ENCODE measurements at regions not wholly inside any gene's neighbourhood (a gene's known extent, or its start where the extent isn't known, plus 50 kb on each side); places are given as distances from the start of the nearest gene placed in this dataset.

DNA sequence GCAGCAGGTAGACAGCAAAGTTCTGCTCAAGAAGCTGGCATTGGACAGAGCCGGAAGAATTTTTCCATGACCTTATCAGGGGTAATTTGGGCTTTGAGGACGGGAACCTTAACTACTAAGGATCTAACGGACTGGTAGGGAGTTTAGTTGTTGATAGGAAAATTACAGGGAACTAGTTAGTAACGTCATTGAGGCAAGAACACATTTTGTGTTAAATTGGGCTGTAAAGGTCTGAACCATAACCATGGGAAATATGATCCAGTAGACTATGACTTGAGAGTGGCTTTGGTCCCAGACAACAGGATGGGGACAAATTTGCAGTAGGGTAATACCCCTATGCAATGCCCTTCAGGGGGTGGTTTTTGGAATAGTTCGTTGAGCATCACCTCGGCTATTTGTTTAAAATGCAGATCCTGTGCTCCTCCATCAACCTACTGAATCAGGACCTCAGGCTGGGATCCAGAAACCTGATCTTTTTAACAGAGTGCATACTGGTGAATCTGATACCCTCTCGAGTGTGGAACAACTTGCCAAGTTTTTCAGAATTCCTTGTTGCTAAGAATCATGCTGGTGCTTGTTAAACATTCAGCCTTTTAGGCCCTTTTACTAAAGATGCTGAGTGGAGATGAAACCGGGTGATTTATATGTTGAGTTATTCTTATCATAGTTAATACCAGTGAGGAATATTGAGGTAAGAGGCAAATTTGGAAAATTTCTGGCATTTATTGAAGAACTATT, 255.1 kb downstream of the MAP2K6 start (continued):
- TF ChIP-seq HNF4G (IDR thresholded peaks at IDR 0.05; ENCODE audit: borderline replicate concordance, low read depth, low read length), result no peak
- no peak for TF ChIP-seq HNF4G (CRISPR knock-in tag; IDR thresholded peaks at IDR 0.05; ENCODE audit: borderline replicate concordance, low read depth)

DNA sequence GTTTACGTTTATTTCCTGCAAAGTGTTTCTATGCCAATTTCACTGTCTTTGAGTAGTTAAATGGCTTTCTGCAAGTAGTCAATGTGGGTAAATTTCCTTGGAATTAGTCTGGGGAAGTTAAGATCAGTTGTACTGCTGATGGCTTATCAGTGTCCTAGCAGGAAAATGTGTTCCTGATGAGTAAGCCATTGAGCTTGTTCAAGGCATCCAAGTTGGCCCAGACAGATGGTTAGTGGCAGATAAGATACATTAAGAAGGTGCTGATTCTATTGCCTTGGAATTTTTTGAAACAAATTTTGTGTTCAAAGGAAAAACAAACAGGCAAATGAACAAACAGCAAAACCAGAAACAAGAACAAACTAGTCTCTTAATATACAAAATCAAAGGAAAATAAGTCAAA, 258.4 kb downstream of the MAP2K6 start:
- H3K36me3 ChIP-seq (replicated peaks in 1 of 2; ENCODE audit: control insufficient read depth in 1 of 2, insufficient read depth in 2 of 2, low read length in 2 of 2), result no peaks in the 10 kb centered on the region
- no peak overlapping the region for H3K9ac ChIP-seq (ENCODE audit: insufficient read depth, low read depth, low read length)
- H3K4me3 ChIP-seq (replicated peaks in 1 of 3; ENCODE audit: insufficient read depth in 1 of 3, low read depth in 2 of 3, low read length in 3 of 3), result no peak overlapping the region
- 51% methylated on average over 1 of the region's 1 CpG for WGBS (ENCODE audit: low lambda C conversion rate)
- H3K4me2 ChIP-seq (ENCODE audit: low read depth, low read length), result no peak overlapping the region
- DNase-seq (ENCODE audit: low spot score), result no peak
- H3K27ac ChIP-seq (ENCODE audit: extremely low read length, insufficient read depth, low read length), result no peak overlapping the region
- no peak for ATAC-seq
- H3K79me2 ChIP-seq (ENCODE audit: insufficient read depth, low read length), result no peaks in the 10 kb centered on the region
- H3K4me1 ChIP-seq (ENCODE audit: insufficient read depth, low read length), result no peaks in the 10 kb centered on the region
- H3K27me3 ChIP-seq (ENCODE audit: control insufficient read depth in 1 of 2, insufficient read depth in 2 of 2, low read length in 2 of 2), result no peaks in the 10 kb centered on the region
- FAIRE-seq, result no peak
- CTCF ChIA-PET (ENCODE audit: low intra/inter-chr PET ratio, low total read pairs), result no interaction called here
- H3K9me3 ChIP-seq (ENCODE audit: low read length), result peaks cover 61% of the 10 kb centered on the region
- intact Hi-C loops (cut with micrococcal nuclease; ENCODE audit: unreplicated experiment), result no loop called here
- no peak overlapping the region for H2AFZ ChIP-seq (ENCODE audit: low read length)
- H4K20me1 ChIP-seq (ENCODE audit: insufficient read depth, low read length), result no peaks in the 10 kb centered on the region
- POLR2A ChIA-PET, result no interaction called here
- no TSS peak for BruUV-seq (replicated peaks)
- in situ Hi-C loops (cut with HindIII; ENCODE audit: extremely low pct_ligation_motif_present, low pct_unique_long_range_greater_than_20kb), result no loop called here
- TF ChIP-seq, protein P1, sequence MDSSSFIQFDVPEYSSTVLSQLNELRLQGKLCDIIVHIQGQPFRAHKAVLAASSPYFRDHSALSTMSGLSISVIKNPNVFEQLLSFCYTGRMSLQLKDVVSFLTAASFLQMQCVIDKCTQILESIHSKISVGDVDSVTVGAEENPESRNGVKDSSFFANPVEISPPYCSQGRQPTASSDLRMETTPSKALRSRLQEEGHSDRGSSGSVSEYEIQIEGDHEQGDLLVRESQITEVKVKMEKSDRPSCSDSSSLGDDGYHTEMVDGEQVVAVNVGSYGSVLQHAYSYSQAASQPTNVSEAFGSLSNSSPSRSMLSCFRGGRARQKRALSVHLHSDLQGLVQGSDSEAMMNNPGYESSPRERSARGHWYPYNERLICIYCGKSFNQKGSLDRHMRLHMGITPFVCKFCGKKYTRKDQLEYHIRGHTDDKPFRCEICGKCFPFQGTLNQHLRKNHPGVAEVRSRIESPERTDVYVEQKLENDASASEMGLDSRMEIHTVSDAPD (CRISPR knock-in tag; IDR thresholded peaks at IDR 0.05), result no peak
- TF ChIP-seq ZNF598 (CRISPR knock-in tag; IDR thresholded peaks at IDR 0.05; ENCODE audit: borderline replicate concordance) (no peak), SP4 (CRISPR knock-in tag; IDR thresholded peaks at IDR 0.05) (no peak), RELA (CRISPR knock-in tag; IDR thresholded peaks at IDR 0.05) (no peak), ZNF496 (CRISPR knock-in tag; IDR thresholded peaks at IDR 0.05; ENCODE audit: insufficient replicate concordance) (no peak), NFIB (CRISPR knock-in tag; IDR thresholded peaks at IDR 0.05; ENCODE audit: borderline replicate concordance) (no peak), PAWR (CRISPR knock-in tag; IDR thresholded peaks at IDR 0.05; ENCODE audit: borderline replicate concordance) (no peak), MED13 (CRISPR knock-in tag; IDR thresholded peaks at IDR 0.05) (no peak)
- TF ChIP-seq, protein P2, sequence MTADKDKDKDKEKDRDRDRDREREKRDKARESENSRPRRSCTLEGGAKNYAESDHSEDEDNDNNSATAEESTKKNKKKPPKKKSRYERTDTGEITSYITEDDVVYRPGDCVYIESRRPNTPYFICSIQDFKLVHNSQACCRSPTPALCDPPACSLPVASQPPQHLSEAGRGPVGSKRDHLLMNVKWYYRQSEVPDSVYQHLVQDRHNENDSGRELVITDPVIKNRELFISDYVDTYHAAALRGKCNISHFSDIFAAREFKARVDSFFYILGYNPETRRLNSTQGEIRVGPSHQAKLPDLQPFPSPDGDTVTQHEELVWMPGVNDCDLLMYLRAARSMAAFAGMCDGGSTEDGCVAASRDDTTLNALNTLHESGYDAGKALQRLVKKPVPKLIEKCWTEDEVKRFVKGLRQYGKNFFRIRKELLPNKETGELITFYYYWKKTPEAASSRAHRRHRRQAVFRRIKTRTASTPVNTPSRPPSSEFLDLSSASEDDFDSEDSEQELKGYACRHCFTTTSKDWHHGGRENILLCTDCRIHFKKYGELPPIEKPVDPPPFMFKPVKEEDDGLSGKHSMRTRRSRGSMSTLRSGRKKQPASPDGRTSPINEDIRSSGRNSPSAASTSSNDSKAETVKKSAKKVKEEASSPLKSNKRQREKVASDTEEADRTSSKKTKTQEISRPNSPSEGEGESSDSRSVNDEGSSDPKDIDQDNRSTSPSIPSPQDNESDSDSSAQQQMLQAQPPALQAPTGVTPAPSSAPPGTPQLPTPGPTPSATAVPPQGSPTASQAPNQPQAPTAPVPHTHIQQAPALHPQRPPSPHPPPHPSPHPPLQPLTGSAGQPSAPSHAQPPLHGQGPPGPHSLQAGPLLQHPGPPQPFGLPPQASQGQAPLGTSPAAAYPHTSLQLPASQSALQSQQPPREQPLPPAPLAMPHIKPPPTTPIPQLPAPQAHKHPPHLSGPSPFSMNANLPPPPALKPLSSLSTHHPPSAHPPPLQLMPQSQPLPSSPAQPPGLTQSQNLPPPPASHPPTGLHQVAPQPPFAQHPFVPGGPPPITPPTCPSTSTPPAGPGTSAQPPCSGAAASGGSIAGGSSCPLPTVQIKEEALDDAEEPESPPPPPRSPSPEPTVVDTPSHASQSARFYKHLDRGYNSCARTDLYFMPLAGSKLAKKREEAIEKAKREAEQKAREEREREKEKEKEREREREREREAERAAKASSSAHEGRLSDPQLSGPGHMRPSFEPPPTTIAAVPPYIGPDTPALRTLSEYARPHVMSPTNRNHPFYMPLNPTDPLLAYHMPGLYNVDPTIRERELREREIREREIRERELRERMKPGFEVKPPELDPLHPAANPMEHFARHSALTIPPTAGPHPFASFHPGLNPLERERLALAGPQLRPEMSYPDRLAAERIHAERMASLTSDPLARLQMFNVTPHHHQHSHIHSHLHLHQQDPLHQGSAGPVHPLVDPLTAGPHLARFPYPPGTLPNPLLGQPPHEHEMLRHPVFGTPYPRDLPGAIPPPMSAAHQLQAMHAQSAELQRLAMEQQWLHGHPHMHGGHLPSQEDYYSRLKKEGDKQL (CRISPR knock-in tag; IDR thresholded peaks at IDR 0.05; ENCODE audit: low read depth), result no peak
- TF ChIP-seq, protein P3, sequence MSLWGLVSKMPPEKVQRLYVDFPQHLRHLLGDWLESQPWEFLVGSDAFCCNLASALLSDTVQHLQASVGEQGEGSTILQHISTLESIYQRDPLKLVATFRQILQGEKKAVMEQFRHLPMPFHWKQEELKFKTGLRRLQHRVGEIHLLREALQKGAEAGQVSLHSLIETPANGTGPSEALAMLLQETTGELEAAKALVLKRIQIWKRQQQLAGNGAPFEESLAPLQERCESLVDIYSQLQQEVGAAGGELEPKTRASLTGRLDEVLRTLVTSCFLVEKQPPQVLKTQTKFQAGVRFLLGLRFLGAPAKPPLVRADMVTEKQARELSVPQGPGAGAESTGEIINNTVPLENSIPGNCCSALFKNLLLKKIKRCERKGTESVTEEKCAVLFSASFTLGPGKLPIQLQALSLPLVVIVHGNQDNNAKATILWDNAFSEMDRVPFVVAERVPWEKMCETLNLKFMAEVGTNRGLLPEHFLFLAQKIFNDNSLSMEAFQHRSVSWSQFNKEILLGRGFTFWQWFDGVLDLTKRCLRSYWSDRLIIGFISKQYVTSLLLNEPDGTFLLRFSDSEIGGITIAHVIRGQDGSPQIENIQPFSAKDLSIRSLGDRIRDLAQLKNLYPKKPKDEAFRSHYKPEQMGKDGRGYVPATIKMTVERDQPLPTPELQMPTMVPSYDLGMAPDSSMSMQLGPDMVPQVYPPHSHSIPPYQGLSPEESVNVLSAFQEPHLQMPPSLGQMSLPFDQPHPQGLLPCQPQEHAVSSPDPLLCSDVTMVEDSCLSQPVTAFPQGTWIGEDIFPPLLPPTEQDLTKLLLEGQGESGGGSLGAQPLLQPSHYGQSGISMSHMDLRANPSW (CRISPR knock-in tag; IDR thresholded peaks at IDR 0.05; ENCODE audit: borderline replicate concordance), result no peak
- TF ChIP-seq, protein P4, sequence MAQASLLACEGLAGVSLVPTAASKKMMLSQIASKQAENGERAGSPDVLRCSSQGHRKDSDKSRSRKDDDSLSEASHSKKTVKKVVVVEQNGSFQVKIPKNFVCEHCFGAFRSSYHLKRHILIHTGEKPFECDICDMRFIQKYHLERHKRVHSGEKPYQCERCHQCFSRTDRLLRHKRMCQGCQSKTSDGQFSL (CRISPR knock-in tag; IDR thresholded peaks at IDR 0.05), result no peak

Measured in HepG2 (cell line).